ENCODE measurements at regions not wholly inside any gene's neighbourhood (a gene's known extent, or its start where the extent isn't known, plus 50 kb on each side); places are given as distances from the start of the nearest gene placed in this dataset.

DNA sequence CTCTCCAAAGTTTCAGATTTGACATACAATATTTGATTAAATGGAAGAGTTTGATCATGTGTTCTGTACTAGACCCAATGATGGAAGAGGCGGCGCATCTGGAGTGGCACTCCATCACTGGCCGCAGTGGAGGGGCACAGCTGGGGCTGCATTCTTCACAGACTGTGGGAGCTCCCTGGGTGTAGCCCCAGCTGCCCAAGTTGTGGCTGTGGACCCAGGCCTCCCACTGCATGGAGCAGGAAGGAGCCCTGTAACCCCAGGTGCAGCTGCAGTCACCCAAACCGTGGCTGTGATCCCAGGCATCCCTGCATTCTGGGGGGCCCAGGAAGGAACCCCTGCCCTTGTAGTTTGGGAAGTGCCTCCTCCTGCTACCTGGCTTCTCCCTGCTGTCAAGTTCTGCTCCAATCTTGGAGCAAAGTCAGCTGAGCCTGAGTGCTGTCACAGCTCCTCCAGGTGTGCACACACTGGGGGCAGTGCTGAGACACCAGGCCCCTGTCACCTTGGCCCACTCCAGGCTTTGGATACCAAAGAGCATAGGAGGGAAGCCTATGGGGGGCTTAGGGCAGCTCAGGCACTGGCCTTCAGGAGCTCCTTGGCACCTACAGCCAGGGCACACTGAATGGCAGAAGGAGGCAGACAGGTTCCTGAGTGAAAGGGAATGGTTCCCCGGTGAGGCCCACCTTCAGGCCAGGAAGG, 651.9 kb upstream of the BCHE start:
- Histone ChIP-seq H3K27ac (ENCODE audit: low read depth, low read length) (no peak overlapping the region), H3K79me2 (ENCODE audit: control insufficient read depth, insufficient read depth, low read length, unreplicated experiment) (no peaks in the 10 kb centered on the region), H3K4me3 (ENCODE audit: low read depth, low read length) (no peak overlapping the region), H2AFZ (ENCODE audit: low read length, unreplicated experiment) (no peak overlapping the region), H3K4me1 (ENCODE audit: control insufficient read depth, insufficient read depth, low read length, unreplicated experiment) (no peaks in the 10 kb centered on the region), H3K36me3 (ENCODE audit: insufficient read depth, low read length) (no peaks in the 10 kb centered on the region), H3K27me3 (ENCODE audit: insufficient read depth, low read length) (no peaks in the 10 kb centered on the region)

GRCh38 chr3:166484470-166484869, 647.2 kb upstream of the BCHE start:
- Histone ChIP-seq H3K4me1 (ENCODE audit: control insufficient read depth, insufficient read depth, low read length, unreplicated experiment) (no peaks in the 10 kb centered on the region), H2AFZ (ENCODE audit: low read length, unreplicated experiment) (no peak overlapping the region)

DNA sequence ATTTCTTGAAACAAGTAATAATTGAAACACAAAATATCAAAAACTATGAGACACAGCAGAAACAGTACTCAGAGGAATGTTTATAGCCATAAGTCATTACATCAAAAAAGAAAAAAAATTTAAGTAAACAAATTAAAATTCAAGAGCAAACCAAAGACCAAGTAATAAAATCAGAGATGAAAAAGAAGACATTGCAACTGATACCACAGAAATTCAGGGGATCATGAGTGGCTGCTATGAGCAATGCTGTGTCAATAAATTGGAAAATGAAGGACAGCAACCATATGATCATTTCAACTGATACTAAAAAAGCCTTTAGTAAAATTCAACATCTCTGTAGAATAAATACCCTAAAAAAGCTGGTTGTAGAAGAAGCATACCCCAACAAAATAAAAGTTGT, 644.1 kb upstream of the BCHE start:
- Histone ChIP-seq H3K36me3 (ENCODE audit: insufficient read depth, low read length) (no peaks in the 10 kb centered on the region), H3K4me1 (ENCODE audit: control insufficient read depth, insufficient read depth, low read length, unreplicated experiment) (no peaks in the 10 kb centered on the region), H3K27ac (ENCODE audit: low read depth, low read length) (no peak overlapping the region), H3K4me3 (ENCODE audit: low read depth, low read length) (no peak overlapping the region), H3K79me2 (ENCODE audit: control insufficient read depth, insufficient read depth, low read length, unreplicated experiment) (no peaks in the 10 kb centered on the region), H2AFZ (ENCODE audit: low read length, unreplicated experiment) (no peak overlapping the region), H3K27me3 (ENCODE audit: insufficient read depth, low read length) (no peaks in the 10 kb centered on the region)

More at GRCh38 chr3:166484470-166484869, 647.2 kb upstream of the BCHE start:
- no peak overlapping the region for H3K27ac ChIP-seq (ENCODE audit: low read depth, low read length)
- H3K27me3 ChIP-seq (ENCODE audit: insufficient read depth, low read length), result no peaks in the 10 kb centered on the region
- no peak overlapping the region for H3K4me3 ChIP-seq (ENCODE audit: low read depth, low read length)
- H3K79me2 ChIP-seq (ENCODE audit: control insufficient read depth, insufficient read depth, low read length, unreplicated experiment), result no peaks in the 10 kb centered on the region
- H3K36me3 ChIP-seq (ENCODE audit: insufficient read depth, low read length), result no peaks in the 10 kb centered on the region

- H3K27me3 ChIP-seq (ENCODE audit: insufficient read depth, low read length), result no peaks in the 10 kb centered on the region
- H3K79me2 ChIP-seq (ENCODE audit: control insufficient read depth, insufficient read depth, low read length, unreplicated experiment), result no peaks in the 10 kb centered on the region
- H3K4me3 ChIP-seq (ENCODE audit: low read depth, low read length), result no peak overlapping the region
- no peaks in the 10 kb centered on the region for H3K4me1 ChIP-seq (ENCODE audit: control insufficient read depth, insufficient read depth, low read length, unreplicated experiment)
- no peak overlapping the region for H2AFZ ChIP-seq (ENCODE audit: low read length, unreplicated experiment)
- H3K36me3 ChIP-seq (ENCODE audit: insufficient read depth, low read length), result no peaks in the 10 kb centered on the region
- H3K27ac ChIP-seq (ENCODE audit: low read depth, low read length), result no peak overlapping the region
Measured at GRCh38 chr3:166478356-166478755, 641.1 kb upstream of the BCHE start.

GRCh38 chr3:166473501-166473900, 636.3 kb upstream of the BCHE start:
- Histone ChIP-seq H3K36me3 (ENCODE audit: insufficient read depth, low read length) (no peaks in the 10 kb centered on the region), H3K27me3 (ENCODE audit: insufficient read depth, low read length) (no peaks in the 10 kb centered on the region), H3K79me2 (ENCODE audit: control insufficient read depth, insufficient read depth, low read length, unreplicated experiment) (no peaks in the 10 kb centered on the region), H2AFZ (ENCODE audit: low read length, unreplicated experiment) (no peak overlapping the region), H3K27ac (ENCODE audit: low read depth, low read length) (no peak overlapping the region), H3K4me1 (ENCODE audit: control insufficient read depth, insufficient read depth, low read length, unreplicated experiment) (no peaks in the 10 kb centered on the region), H3K4me3 (ENCODE audit: low read depth, low read length) (no peak overlapping the region)

GRCh38 chr3:166472015-166472414, 634.8 kb upstream of the BCHE start:
- no peak overlapping the region for H2AFZ ChIP-seq (ENCODE audit: low read length, unreplicated experiment)
- no peak overlapping the region for H3K27ac ChIP-seq (ENCODE audit: low read depth, low read length)
- H3K79me2 ChIP-seq (ENCODE audit: control insufficient read depth, insufficient read depth, low read length, unreplicated experiment), result no peaks in the 10 kb centered on the region
- no peaks in the 10 kb centered on the region for H3K36me3 ChIP-seq (ENCODE audit: insufficient read depth, low read length)
- no peaks in the 10 kb centered on the region for H3K4me1 ChIP-seq (ENCODE audit: control insufficient read depth, insufficient read depth, low read length, unreplicated experiment)
- H3K27me3 ChIP-seq (ENCODE audit: insufficient read depth, low read length), result no peaks in the 10 kb centered on the region
- no peak overlapping the region for H3K4me3 ChIP-seq (ENCODE audit: low read depth, low read length)

GRCh38 chr3:166471074-166471767, 634.0 kb upstream of the BCHE start:
- Histone ChIP-seq H3K79me2 (ENCODE audit: control insufficient read depth, insufficient read depth, low read length, unreplicated experiment) (no peaks in the 10 kb centered on the region), H3K27me3 (ENCODE audit: insufficient read depth, low read length) (no peaks in the 10 kb centered on the region), H2AFZ (ENCODE audit: low read length, unreplicated experiment) (no peak overlapping the region), H3K27ac (ENCODE audit: low read depth, low read length) (no peak overlapping the region), H3K36me3 (ENCODE audit: insufficient read depth, low read length) (no peaks in the 10 kb centered on the region), H3K4me3 (ENCODE audit: low read depth, low read length) (no peak overlapping the region), H3K4me1 (ENCODE audit: control insufficient read depth, insufficient read depth, low read length, unreplicated experiment) (no peaks in the 10 kb centered on the region)

DNA sequence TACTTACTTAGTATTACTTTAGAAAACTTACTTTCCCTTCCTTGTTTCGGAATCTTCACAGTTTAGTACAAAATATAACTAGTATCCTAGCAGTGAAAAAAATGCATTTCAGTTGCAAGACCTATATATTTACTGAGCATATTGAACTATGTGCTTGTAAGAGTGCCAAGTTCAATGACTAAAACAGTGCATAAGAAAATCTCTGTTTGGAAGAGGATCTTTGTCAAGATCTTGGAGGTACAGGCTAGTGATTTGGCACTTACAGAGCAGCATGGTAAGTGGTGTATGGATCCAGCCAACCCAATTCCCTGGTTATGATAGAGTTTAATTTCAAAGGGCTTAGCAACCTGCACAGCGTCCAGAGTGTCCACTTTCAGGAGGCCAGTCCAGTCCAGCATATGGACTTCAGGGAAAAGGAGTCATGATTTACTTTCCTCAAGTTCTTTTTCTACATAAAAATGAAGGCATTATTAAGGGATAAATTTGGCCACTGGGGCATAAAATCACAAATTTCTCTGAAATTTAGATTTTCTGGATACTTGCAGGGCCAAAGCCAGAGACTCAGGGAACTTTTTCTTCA, 625.8 kb upstream of the BCHE start:
- no peaks in the 10 kb centered on the region for H3K27me3 ChIP-seq (ENCODE audit: insufficient read depth, low read length)
- H2AFZ ChIP-seq (ENCODE audit: low read length, unreplicated experiment), result no peak overlapping the region

GRCh38 chr3:166461626-166462025, 624.4 kb upstream of the BCHE start:
- H3K4me1 ChIP-seq (ENCODE audit: control insufficient read depth, insufficient read depth, low read length, unreplicated experiment), result no peaks in the 10 kb centered on the region
- H2AFZ ChIP-seq (ENCODE audit: low read length, unreplicated experiment), result no peak overlapping the region
- no peaks in the 10 kb centered on the region for H3K79me2 ChIP-seq (ENCODE audit: control insufficient read depth, insufficient read depth, low read length, unreplicated experiment)
- no peaks in the 10 kb centered on the region for H3K27me3 ChIP-seq (ENCODE audit: insufficient read depth, low read length)
- H3K36me3 ChIP-seq (ENCODE audit: insufficient read depth, low read length), result no peaks in the 10 kb centered on the region
- H3K27ac ChIP-seq (ENCODE audit: low read depth, low read length), result no peak overlapping the region
- H3K4me3 ChIP-seq (ENCODE audit: low read depth, low read length), result no peak overlapping the region

More for the DNA sequence above, 625.8 kb upstream of the BCHE start:
- H3K36me3 ChIP-seq (ENCODE audit: insufficient read depth, low read length), result no peaks in the 10 kb centered on the region
- no peaks in the 10 kb centered on the region for H3K4me1 ChIP-seq (ENCODE audit: control insufficient read depth, insufficient read depth, low read length, unreplicated experiment)
- no peak overlapping the region for H3K4me3 ChIP-seq (ENCODE audit: low read depth, low read length)
- H3K79me2 ChIP-seq (ENCODE audit: control insufficient read depth, insufficient read depth, low read length, unreplicated experiment), result no peaks in the 10 kb centered on the region
- H3K27ac ChIP-seq (ENCODE audit: low read depth, low read length), result no peak overlapping the region

DNA sequence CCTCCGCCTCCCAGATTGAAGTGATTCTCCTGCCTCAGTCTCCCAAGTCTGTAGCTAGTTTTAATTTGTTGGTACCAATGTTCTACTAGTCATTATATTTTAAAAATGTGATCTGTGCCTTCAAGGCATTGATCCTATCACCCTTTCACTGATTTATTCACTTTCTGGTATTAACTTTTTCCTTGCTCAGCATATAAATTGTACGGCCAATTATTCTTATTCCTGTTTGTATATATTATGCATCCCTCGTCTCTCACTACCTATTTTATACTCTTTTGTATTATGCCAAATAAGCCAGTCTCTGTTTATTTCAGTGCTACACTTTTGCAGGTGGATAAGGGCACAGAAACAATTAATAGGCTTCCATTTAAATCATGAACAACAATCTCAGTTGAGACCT, 620.2 kb upstream of the BCHE start:
- no peaks in the 10 kb centered on the region for H3K79me2 ChIP-seq (ENCODE audit: control insufficient read depth, insufficient read depth, low read length, unreplicated experiment)
- H2AFZ ChIP-seq (ENCODE audit: low read length, unreplicated experiment), result no peak overlapping the region
- no peak overlapping the region for H3K4me3 ChIP-seq (ENCODE audit: low read depth, low read length)
- no peak overlapping the region for H3K27ac ChIP-seq (ENCODE audit: low read depth, low read length)
- no peaks in the 10 kb centered on the region for H3K36me3 ChIP-seq (ENCODE audit: insufficient read depth, low read length)
- H3K27me3 ChIP-seq (ENCODE audit: insufficient read depth, low read length), result no peaks in the 10 kb centered on the region
- no peaks in the 10 kb centered on the region for H3K4me1 ChIP-seq (ENCODE audit: control insufficient read depth, insufficient read depth, low read length, unreplicated experiment)

DNA sequence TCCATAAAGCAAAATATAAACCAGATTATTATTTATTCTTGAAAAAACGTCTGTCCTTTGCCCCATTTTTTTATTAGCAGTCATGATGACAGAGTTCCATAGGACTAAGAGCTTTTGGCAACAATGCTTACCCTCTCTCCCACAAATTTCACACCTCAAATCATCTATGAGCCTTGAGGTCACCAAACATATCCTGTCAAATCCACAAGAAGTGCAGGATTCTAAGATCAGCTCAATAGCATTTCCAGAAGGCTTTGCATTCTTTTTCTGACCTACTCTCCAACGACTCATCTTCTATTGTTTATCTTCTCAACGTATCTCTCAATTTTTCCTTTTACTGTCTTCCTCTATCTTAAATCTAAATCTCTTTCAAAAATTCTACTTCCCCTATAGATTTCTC, 619.1 kb upstream of the BCHE start:
- H3K27me3 ChIP-seq (ENCODE audit: insufficient read depth, low read length), result no peaks in the 10 kb centered on the region
- no peaks in the 10 kb centered on the region for H3K4me1 ChIP-seq (ENCODE audit: control insufficient read depth, insufficient read depth, low read length, unreplicated experiment)
- no peak overlapping the region for H2AFZ ChIP-seq (ENCODE audit: low read length, unreplicated experiment)
- no peaks in the 10 kb centered on the region for H3K79me2 ChIP-seq (ENCODE audit: control insufficient read depth, insufficient read depth, low read length, unreplicated experiment)
- no peaks in the 10 kb centered on the region for H3K36me3 ChIP-seq (ENCODE audit: insufficient read depth, low read length)
- H3K4me3 ChIP-seq (ENCODE audit: low read depth, low read length), result no peak overlapping the region
- no peak overlapping the region for H3K27ac ChIP-seq (ENCODE audit: low read depth, low read length)
